ENCODE measurements at regions not wholly inside any gene's neighbourhood (a gene's known extent, or its start where the extent isn't known, plus 50 kb on each side); places are given as distances from the start of the nearest gene placed in this dataset.
A peak's percentile ranks its signal among the peaks of the same experiment; 100 is the strongest.
"Not testable (repeated sequence)": the region's sequence is repeated elsewhere in the genome, so short reads cannot be mapped to it uniquely, and the experiment has no call there.

DNA sequence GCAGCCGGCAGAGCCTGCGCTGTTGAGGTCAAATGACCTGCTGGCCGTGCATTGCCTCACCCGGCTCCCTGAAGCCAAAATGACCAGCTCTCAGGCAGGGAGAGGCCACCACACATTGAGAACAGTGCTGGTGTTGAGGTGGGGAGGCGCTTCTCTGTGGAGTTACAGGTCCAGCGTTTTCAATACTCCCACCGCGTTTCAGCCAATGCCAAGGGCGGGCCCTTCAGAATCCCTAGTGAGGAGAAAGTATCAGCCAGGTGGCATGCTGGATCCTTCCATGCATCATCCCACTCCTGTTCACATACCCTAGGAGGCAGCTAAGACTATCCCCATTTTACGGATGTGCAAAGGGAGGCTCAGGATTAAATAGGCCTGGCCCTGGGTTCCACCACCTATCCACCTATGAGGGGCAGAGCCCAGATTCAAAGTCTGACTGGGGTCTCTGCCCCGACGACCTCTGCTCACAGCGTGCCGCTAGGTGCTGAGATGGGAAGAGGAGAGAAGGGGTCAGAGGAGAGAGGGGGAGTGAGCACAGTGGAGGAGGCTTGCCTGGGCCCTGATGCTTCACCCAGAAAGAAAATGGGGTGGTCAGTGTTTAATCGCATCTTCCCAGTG is 137.6 kb upstream of the ID2 start:
- no peak for DNase-seq

GRCh38 chr2:8544786-8545694 is 136.8 kb upstream of the ID2 start:
- peak; percentile 99 for DNase-seq

DNA sequence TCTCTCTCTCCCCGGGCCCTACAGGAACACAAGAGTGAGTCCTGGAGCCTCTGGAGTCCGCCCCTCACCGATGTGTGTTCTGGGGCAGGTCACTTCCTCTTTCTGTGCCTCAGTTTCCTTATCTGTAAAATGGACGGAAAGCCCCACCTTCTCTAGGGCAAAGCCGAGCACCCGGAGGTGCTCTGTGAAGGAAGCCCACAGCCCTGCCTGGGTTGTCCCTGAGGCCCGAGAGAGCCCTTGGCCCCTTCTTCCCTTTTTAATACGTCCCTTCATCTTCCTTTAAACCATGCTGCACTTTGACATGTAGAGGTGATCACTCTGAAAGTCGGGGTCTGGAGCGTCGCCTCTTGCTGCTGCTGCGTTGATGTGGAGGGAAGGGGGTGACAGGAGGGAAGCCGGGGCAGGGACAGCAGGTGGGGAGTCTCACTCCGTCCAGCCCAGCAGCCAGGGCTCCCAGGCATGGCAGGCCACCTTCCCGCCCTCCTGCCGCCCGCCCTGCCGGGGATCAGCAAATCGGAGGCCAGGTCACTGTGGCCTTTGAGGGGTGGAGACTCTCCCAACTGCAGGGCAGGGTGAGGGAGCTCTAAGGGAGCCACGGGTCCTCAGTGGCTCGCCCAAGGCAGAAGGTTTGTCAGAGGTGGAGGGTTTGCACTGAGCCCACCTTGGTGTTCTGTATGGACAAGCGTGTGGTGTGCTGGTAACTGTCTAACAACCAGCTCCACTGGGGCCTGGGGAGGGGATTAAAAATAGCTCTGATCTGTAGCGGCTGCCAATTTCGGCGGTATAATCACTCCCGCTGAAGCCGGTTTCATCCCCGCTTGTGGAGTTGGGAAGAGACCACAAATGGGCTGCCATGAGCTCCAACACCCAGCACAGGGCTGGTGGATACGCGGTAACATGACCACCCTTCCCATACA is 135.9 kb upstream of the ID2 start:
- DNase-seq, result no peak

DNA sequence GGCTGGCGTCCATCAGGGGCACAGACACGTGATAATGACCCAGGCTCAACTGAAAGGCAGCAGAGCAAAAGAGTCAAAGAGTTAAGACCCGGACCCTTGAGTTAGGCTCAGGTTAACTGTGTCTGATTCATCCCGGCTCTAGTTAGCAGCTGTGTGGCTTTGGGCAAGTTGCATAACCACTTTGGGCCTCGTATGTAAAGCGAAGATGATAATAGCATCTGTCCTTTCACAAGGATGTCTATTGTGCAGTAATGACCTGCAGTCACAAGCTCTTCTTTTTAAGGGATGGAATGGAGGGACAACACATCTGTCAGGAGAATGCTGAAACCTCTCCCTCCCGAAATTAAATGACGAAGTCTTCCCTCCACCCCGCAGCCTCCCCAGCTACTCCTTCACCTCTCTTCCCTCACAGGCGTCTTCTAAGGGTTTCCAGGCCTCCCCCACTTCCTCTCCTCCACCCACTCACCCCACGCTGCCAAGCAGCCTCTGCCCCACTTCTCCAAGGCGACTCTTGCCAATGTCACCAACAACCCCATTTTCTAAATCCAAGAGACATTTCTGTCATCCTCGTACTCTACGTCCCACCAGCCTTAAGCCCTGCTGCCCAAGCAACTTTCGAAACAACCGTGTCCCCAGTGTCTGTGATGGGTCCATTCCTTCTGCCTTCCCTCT is 135.1 kb upstream of the ID2 start:
- DNase-seq, result peak; percentile 94

DNA sequence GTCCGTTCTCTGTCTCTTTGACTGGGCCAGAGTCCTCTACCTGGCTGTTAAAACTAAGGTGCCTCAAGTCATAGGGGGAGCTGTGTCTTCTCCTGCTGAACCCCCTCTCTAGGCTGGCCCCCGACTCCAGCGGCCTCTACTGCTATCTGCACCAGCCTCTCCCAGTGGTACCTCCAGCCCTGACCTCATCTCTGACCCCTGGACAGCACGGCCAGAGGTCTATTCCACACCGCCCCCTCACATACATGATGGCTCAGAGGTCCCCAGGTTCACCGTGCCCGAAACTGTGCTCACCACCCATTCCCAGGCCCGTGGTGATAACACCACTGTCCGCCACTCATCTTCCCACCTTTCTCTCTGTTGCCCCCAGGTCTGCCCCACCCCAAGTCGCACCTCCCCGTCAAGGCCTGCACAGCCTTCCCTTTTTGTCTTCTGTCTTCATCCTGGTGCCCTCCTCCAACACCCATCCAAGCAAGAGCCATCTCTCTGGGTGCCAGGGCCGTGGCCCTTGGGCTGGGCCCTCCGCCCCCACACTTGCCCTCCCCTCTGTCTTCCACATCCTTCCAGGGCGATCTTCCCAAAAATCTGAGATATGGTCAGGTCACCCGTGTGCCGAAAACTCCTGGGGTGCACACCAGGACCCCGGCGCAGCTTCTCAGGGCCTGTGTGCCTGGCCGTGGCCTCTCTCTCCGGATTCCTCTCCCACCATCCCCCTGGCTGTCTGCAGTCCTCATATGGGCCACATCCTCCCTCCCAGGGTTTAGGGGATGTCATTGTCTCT is 134.4 kb upstream of the ID2 start:
- DNase-seq, result no peak

GRCh38 chr2:8548065-8548618 is 133.7 kb upstream of the ID2 start:
- DNase-seq, result no peak

DNA sequence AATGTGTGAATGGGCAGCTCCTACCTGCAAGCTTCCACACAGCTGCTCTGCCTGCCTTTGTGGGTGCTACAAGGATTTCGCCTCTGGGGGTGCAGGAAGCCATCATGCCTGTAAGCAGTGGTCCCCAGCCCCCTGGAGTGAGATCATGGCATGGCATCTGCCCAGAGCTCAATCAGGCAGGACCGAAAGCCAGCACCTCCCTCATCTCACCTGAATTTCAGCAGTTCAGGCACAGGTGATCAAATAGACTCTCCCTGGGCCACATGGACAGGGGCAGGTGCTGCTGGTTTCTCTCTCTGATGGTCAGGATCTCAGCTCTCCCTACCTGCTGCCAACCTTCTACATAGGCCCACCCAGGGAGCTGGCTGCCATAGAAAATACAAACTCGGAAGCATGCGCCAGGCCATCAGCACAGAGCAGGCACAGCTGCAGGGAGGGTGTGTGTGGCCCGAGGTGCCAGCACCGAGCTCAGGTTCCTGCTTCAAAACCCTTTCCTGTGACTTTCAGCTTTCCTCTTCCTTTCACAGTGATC is 133.2 kb upstream of the ID2 start:
- no peak for DNase-seq

DNA sequence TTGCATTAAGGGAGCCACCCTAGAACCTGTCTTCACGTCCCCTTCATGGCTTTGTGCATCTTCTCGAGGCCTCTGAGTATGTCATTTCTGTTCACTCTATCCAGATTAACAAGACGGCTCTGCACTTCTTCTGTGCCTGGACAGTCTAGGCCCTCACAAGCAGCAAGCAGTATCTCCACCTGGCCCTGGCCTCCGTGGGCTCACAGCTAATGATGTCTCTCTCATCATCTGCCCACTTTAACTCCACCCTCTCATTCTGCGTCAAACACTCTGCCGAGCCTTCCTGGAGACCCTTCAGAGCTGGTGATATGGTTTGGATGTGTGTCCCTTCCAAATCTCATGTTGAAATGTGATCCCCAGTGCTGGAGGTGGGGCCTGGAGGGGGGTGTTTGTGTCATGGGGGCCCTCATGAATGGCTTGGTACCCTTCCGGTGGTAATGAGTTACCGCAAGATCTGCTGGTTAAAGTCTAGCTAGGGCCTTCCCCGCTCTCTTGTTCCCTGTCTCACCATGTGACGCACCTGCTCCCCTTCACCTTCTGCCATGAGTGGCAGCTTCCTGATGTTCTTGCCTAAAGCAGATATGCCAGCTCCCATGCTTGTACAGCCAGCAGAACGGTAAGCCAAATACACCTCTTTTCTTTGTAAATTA is 132.5 kb upstream of the ID2 start:
- no peak for DNase-seq

- DNase-seq, result no peak
Measured at GRCh38 chr2:8549942-8550341, 131.9 kb upstream of the ID2 start.

DNA sequence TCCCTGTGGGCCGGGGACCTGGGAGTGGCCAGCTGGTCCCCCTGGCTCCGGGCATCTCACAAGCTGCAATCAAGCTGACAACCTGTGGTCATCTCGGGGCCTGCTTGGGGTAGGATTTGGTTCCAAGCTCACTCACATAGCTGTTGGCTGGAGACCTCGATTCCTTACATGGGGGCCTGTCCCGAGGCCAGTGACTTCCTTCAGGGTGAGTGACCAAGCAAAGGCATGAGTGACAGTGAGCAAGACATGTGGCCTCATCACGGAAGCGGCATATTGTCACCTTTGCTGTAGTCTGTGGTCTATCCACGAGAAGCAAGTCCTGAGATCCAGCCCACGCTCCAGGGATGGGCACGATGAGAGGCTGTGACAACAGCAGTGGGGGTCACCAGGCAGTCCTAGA is 131.4 kb upstream of the ID2 start:
- DNase-seq, result no peak

DNA sequence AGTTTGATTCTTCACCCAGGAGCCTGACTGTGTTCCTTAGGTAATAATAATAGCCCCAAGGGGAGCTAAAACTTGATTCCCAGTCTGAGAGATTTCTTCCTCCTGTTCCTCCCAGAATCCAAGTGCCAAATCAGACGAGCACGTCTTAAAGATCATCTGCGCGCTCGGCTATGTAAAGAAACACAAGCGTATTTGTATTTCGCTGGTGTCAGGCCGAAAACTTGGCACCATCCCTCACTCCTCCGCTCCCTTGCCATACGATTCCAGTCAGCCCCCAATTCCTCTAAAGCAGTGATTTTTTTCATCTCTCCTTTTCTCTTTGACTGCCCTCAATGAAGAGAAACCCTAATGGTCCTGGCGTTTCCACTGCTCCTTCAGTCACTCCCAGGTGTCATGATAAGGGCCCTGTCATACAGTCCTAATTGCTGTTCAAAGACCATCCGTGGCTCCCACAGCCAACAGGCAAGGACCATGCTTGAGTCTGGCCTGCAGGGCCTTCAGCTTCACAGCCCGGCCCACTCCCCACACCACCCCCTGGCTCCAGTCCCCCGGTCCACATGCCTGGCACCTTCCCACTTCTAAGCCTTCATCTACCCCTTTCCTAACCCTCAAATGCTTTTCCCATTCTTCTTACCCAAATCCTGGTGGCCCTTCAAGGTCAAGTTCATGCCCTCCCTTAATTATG is 130.8 kb upstream of the ID2 start:
- no peak for DNase-seq

- no peak for DNase-seq
Measured at GRCh38 chr2:8551622-8552074, 130.2 kb upstream of the ID2 start.

DNA sequence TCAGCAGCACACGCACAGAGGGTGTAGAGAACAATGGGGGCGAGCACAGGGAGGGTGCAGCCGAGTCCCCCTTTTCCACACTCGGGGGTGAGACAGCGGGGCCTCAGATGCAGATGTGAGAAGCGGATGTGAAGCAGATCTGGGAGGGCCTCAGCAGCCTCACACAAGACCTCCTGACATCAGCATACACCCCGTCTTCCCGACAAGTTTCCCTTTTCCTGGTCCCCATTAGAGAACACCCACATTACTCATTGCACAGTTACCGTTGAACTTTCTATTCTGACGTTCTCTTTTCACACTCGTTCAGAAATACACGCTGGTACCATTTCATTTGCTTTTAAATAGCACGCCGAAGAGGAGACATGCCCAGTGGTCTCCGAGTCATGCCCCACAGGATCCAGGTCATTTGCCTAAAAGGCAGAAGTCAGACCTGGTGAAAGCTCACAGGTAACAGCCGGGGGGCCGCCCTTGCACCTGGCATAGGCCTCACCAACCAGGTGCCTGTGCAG is 129.5 kb upstream of the ID2 start:
- DNase-seq, result no peak

GRCh38 chr2:8553643-8554042 is 128.2 kb upstream of the ID2 start:
- DNase-seq, result no peak

- no peak for DNase-seq
Measured at GRCh38 chr2:8554296-8554806, 127.5 kb upstream of the ID2 start.

DNA sequence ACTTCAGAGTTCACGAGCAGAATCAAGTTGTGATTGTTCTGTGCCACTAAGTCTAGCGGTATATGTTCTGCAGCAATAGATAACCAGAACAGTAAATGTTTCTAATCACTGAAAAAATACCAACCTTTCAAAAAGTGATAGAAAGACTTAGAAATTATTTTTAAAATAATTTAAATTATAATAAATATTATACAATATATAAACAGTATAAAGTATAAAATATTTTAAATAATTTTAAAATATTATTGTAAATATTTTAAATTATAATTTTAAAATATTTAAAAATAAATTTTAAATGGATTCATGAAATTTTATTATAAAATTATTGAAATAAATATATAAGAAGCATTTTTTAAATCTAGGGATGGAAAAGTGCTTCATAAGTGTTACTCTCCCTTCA is 126.3 kb upstream of the ID2 start:
- no peak for DNase-seq

DNA sequence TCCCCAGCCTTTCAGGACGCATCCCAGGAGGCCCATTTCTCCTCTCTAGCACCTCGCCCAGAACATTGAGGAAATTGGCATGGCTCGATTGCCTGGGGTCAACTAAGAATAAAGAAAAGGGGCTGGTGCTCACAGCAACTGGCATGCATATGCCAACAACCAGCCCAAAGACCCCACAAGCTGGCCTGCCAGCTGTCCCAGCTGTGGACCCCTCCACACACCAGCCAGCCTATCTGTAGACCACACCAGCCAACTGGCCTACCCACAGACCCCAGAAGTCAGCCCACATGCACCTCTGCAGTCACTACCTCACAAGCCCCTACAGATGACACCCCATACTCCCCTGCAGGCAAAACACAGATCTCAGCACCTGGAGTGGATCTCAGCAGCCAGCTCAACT is 123.8 kb upstream of the ID2 start:
- no peak for DNase-seq

DNA sequence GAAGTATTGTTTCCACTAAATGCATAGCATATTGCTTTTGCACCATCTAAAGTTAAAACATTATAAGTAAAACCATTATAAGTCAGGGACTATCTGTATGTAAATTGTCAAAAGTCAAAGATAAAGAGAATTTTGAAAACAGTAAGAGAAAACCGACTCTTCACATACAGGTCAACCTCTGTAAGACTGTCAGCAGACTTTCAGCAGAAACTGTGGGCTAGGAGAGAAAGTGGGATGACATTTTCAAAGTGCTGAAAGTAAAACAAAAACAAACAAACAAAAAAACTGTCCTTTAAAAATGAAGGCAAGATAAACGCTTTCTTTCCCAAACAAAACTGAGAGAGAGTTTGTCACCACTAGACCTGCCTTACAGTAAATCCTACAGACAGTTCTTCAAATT is 122.9 kb upstream of the ID2 start:
- no peak for DNase-seq

DNA sequence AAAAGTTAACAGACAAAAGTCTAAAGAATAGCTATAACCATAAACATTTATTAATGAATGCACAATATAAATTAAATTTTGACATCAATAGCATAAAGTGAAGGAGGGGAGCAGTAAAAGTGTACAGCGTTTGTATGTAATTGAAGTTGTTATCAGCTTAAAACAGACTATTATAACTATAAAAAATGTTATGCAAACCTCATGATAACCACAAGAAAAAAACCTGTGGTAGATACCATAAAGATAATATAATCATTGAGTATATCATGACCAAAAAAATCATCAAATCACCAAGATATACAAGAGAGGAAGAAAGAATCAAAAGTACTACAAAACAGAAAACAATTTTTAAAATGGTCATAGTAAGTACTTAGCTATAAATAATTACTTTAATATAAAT is 122.1 kb upstream of the ID2 start:
- no peak for DNase-seq

DNA sequence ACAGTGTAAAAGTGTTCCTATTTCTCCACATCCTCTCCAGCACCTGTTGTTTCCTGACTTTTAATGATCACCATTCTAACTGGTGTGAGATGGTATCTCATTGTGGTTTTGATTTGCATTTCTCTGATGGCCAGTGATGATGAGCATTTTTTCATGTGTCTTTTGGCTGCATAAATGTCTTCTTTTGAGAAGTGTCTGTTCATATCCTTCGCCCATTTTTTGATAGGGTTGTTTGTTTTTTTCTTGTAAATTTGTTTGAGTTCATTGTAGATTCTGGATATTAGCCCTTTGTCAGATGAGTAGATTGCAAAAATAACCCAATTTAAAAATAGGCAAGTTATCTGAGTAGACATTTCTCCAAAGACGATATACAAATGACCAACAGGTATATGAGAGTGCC is 120.2 kb upstream of the ID2 start:
- not testable (repeated sequence) for DNase-seq
